22Rv1 (cell line): ENCODE measurements at regions not wholly inside any gene's neighbourhood (a gene's known extent, or its start where the extent isn't known, plus 50 kb on each side); places are given as distances from the start of the nearest gene placed in this dataset.

Source experiments
- ZFX ChIP-seq: fragments of 450-650 bp; IDR thresholded peaks from 2 replicates; pipeline ENCODE4 v1.6.1; 2017; ENCODE audit warnings: antibody characterized with exemption, borderline replicate concordance
- TF ChIP-seq, protein P1 (sequence below): fragments of 450-650 bp; IDR thresholded peaks from 2 replicates; pipeline ENCODE4 v1.5.1; 2017; ENCODE audit warnings: mild to moderate bottlenecking

DNA sequence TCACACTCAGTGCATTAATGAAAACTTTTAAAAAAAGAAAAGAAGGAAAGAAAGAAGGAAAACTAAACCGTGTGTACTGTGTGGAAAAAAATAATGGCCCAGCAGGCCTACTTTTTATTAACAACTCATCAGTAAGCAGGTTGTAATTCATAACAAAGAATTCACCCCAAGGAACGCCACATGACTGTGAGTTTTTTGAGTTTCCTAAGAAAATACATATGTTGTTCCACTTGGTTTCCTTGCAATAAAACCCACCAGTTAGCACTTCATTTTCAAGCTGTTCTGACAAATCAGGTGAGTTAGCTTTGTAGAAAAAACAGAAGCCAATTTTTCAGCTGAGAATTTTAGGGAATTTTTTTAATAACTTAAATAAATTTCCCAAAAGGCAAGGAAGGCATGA lies 259.3 kb upstream of the TBX18 start:
- TF ChIP-seq, protein P1, sequence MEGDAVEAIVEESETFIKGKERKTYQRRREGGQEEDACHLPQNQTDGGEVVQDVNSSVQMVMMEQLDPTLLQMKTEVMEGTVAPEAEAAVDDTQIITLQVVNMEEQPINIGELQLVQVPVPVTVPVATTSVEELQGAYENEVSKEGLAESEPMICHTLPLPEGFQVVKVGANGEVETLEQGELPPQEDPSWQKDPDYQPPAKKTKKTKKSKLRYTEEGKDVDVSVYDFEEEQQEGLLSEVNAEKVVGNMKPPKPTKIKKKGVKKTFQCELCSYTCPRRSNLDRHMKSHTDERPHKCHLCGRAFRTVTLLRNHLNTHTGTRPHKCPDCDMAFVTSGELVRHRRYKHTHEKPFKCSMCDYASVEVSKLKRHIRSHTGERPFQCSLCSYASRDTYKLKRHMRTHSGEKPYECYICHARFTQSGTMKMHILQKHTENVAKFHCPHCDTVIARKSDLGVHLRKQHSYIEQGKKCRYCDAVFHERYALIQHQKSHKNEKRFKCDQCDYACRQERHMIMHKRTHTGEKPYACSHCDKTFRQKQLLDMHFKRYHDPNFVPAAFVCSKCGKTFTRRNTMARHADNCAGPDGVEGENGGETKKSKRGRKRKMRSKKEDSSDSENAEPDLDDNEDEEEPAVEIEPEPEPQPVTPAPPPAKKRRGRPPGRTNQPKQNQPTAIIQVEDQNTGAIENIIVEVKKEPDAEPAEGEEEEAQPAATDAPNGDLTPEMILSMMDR = no peak
- TF ChIP-seq ZFX = no peak
